HG03175 (cell line): ENCODE measurements at regions not wholly inside any gene's neighbourhood (a gene's known extent, or its start where the extent isn't known, plus 50 kb on each side); places are given as distances from the start of the nearest gene placed in this dataset.

Source experiments
- ATAC-seq: cut with Tn5 transposase; IDR thresholded peaks from one replicate; pipeline ENCODE4 v1.9.1; 2021; ENCODE audit warnings: mild to moderate bottlenecking, moderate library complexity; ENCODE audit not compliant: unreplicated experiment

- no peak for ATAC-seq
Measured at GRCh38 chr7:156162451-156162850, 350.2 kb upstream of the SHH start.

GRCh38 chr7:156160811-156161210 is 348.5 kb upstream of the SHH start:
- no peak for ATAC-seq

- ATAC-seq, result no peak
Measured at GRCh38 chr7:156158693-156159092, 346.4 kb upstream of the SHH start.

- ATAC-seq, result no peak
Measured at GRCh38 chr7:156158213-156158612, 345.9 kb upstream of the SHH start.

GRCh38 chr7:156157409-156158012 is 345.2 kb upstream of the SHH start:
- ATAC-seq, result no peak

- ATAC-seq, result no peak
Measured at GRCh38 chr7:156156734-156157408, 344.6 kb upstream of the SHH start.

GRCh38 chr7:156155988-156156733 is 343.9 kb upstream of the SHH start:
- ATAC-seq, result no peak

GRCh38 chr7:156153590-156153989 is 341.3 kb upstream of the SHH start:
- no peak for ATAC-seq

GRCh38 chr7:156152390-156152789 is 340.1 kb upstream of the SHH start:
- no peak for ATAC-seq

GRCh38 chr7:156151658-156152057 is 339.4 kb upstream of the SHH start:
- ATAC-seq, result no peak

- ATAC-seq, result no peak
Measured at GRCh38 chr7:156151078-156151477, 338.8 kb upstream of the SHH start.

GRCh38 chr7:156148995-156149394 is 336.7 kb upstream of the SHH start:
- no peak for ATAC-seq

- no peak for ATAC-seq
Measured at GRCh38 chr7:156148547-156148946, 336.3 kb upstream of the SHH start.

- no peak for ATAC-seq
Measured at GRCh38 chr7:156147756-156148504, 335.7 kb upstream of the SHH start.

- ATAC-seq, result no peak
Measured at GRCh38 chr7:156147104-156147503, 334.8 kb upstream of the SHH start.

- no peak for ATAC-seq
Measured at GRCh38 chr7:156145996-156146395, 333.7 kb upstream of the SHH start.

GRCh38 chr7:156145184-156145583 is 332.9 kb upstream of the SHH start:
- ATAC-seq, result no peak

- ATAC-seq, result no peak
Measured at GRCh38 chr7:156143683-156144082, 331.4 kb upstream of the SHH start.

- ATAC-seq, result no peak
Measured at GRCh38 chr7:156143158-156143557, 330.9 kb upstream of the SHH start.

GRCh38 chr7:156141941-156142340 is 329.7 kb upstream of the SHH start:
- ATAC-seq, result no peak

- no peak for ATAC-seq
Measured at GRCh38 chr7:156140896-156141295, 328.6 kb upstream of the SHH start.
